HEK293 (cell line): ENCODE measurements at regions not wholly inside any gene's neighbourhood (a gene's known extent, or its start where the extent isn't known, plus 50 kb on each side); places are given as distances from the start of the nearest gene placed in this dataset.

Experiments
- CTCF ChIA-PET: fragments of 350-600 bp; formaldehyde crosslinking; extraction: SDS; loops from one replicate; lab custom pipeline; 2021; ENCODE audit warnings: antibody characterized with exemption; lab: Yijun Ruan, JAX
- POLR2A ChIA-PET: fragments of 300-600 bp; formaldehyde crosslinking; extraction: SDS; loops from one replicate; lab custom pipeline; 2020; ENCODE audit warnings: antibody characterized with exemption, inconsistent platforms; lab: Yijun Ruan, JAX
- H3K27ac ChIP-seq: fragments of 200-500 bp; sonication (Bioruptor generic); 2 replicates; pipeline ENCODE4 v1.5.1; 2014; ENCODE audit warnings: low read depth, low read length, control low read depth, inconsistent platforms; ENCODE audit errors: extremely low read depth
- H3K36me3 ChIP-seq, 2 experiments: fragments of 200-500 bp in 1 of 2; sonication (Bioruptor generic) in 1 of 2; 1 replicate in 1 of 2; 2 replicates in 1 of 2; pipeline ENCODE4 v1.5.1; 2014 to 2017; ENCODE audit warnings: inconsistent platforms in 2 of 2, low read length in 2 of 2; ENCODE audit not compliant: control insufficient read depth in 2 of 2, insufficient read depth in 1 of 2
- H3K4me1 ChIP-seq: fragments of 200-500 bp; sonication (Bioruptor generic); 2 replicates; pipeline ENCODE4 v1.5.1; 2014; ENCODE audit warnings: mild to moderate bottlenecking, low read length, inconsistent platforms; ENCODE audit not compliant: control insufficient read depth, insufficient read depth
- H3K4me3 ChIP-seq: 2 replicates; pipeline ENCODE4 v1.5.1; 2011; ENCODE audit warnings: low read depth, mild to moderate bottlenecking, control low read depth, low read length, moderate library complexity
- H3K9me3 ChIP-seq: fragments of 200-500 bp; sonication (Bioruptor generic); 2 replicates; pipeline ENCODE4 v1.5.1; 2014; ENCODE audit warnings: low read depth, low read length, inconsistent platforms; ENCODE audit not compliant: control insufficient read depth, insufficient read depth
- GLI4 ChIP-seq: fragments of 450-650 bp; formaldehyde crosslinking; IDR thresholded peaks from 2 replicates; pipeline ENCODE4 v1.5.1; 2016; ENCODE audit warnings: missing biosample characterization, missing genetic modification characterization
- GLIS2 ChIP-seq: fragments of 450-650 bp; formaldehyde crosslinking; IDR thresholded peaks from 2 replicates; pipeline ENCODE4 v1.5.1; 2016; ENCODE audit warnings: missing biosample characterization, missing genetic modification characterization
- HOXC10 ChIP-seq: sonication (generic); formaldehyde crosslinking; IDR thresholded peaks from 2 replicates; pipeline ENCODE4 v1.8.1; 2023; ENCODE audit warnings: mild to moderate bottlenecking, missing genetic modification reagents
- KLF16 ChIP-seq: fragments of 450-650 bp; formaldehyde crosslinking; IDR thresholded peaks from 2 replicates; pipeline ENCODE4 v1.5.1; 2017; ENCODE audit warnings: missing biosample characterization, missing genetic modification characterization
- YY1 ChIP-seq: fragments of 450-650 bp; formaldehyde crosslinking; IDR thresholded peaks from 2 replicates; pipeline ENCODE4 v1.5.1; 2018; ENCODE audit warnings: missing biosample characterization, missing genetic modification characterization
- ZBTB7A ChIP-seq: fragments of 450-650 bp; formaldehyde crosslinking; IDR thresholded peaks from 2 replicates; pipeline ENCODE4 v1.5.1; 2016; ENCODE audit warnings: low read depth, missing biosample characterization, missing genetic modification characterization
- ZNF114 ChIP-seq: fragments of 450-650 bp; formaldehyde crosslinking; IDR thresholded peaks from 2 replicates; pipeline ENCODE4 v1.5.0; 2017; ENCODE audit warnings: missing biosample characterization, missing genetic modification characterization
- ZNF138 ChIP-seq: fragments of 450-650 bp; formaldehyde crosslinking; IDR thresholded peaks from 2 replicates; pipeline ENCODE4 v1.5.1; 2016; ENCODE audit warnings: missing biosample characterization, missing genetic modification characterization, borderline replicate concordance
- ZNF157 ChIP-seq: fragments of 450-650 bp; formaldehyde crosslinking; IDR thresholded peaks from 2 replicates; pipeline ENCODE4 v1.5.1; 2016; ENCODE audit warnings: missing biosample characterization, missing genetic modification characterization
- ZNF214 ChIP-seq: fragments of 450-650 bp; formaldehyde crosslinking; IDR thresholded peaks from 2 replicates; pipeline ENCODE4 v1.5.1; 2017; ENCODE audit warnings: missing biosample characterization, mild to moderate bottlenecking, missing genetic modification characterization, borderline replicate concordance
- ZNF341 ChIP-seq: fragments of 450-650 bp; formaldehyde crosslinking; IDR thresholded peaks from 2 replicates; pipeline ENCODE4; 2016; ENCODE audit warnings: low read depth, missing biosample characterization, missing genetic modification characterization
- ZNF354C ChIP-seq: fragments of 450-650 bp; formaldehyde crosslinking; IDR thresholded peaks from 2 replicates; pipeline ENCODE4 v1.5.1; 2016; ENCODE audit warnings: missing biosample characterization, missing genetic modification characterization, low read depth, borderline replicate concordance
- ZNF510 ChIP-seq: fragments of 450-650 bp; formaldehyde crosslinking; IDR thresholded peaks from 2 replicates; pipeline ENCODE4 v1.5.1; 2018; ENCODE audit warnings: mild to moderate bottlenecking, missing genetic modification characterization, missing biosample characterization; ENCODE audit not compliant: insufficient replicate concordance
- ZNF544 ChIP-seq: fragments of 450-650 bp; formaldehyde crosslinking; IDR thresholded peaks from 2 replicates; pipeline ENCODE4 v1.5.0; 2017; ENCODE audit warnings: missing biosample characterization, missing genetic modification characterization
- ZNF558 ChIP-seq: fragments of 450-650 bp; formaldehyde crosslinking; IDR thresholded peaks from 2 replicates; pipeline ENCODE4 v1.5.1; 2016; ENCODE audit warnings: missing biosample characterization, missing genetic modification characterization
- ZNF76 ChIP-seq: fragments of 450-650 bp; formaldehyde crosslinking; IDR thresholded peaks from 2 replicates; pipeline ENCODE4; 2016; ENCODE audit warnings: low read depth, missing biosample characterization, missing genetic modification characterization, borderline replicate concordance
- ZNF785 ChIP-seq: fragments of 450-650 bp; formaldehyde crosslinking; IDR thresholded peaks from 2 replicates; pipeline ENCODE4 v1.5.1; 2016; ENCODE audit warnings: missing biosample characterization, missing genetic modification characterization
- ZXDB ChIP-seq: fragments of 450-650 bp; formaldehyde crosslinking; IDR thresholded peaks from 2 replicates; pipeline ENCODE4 v1.5.1; 2016; ENCODE audit warnings: missing biosample characterization, missing genetic modification characterization
- TF ChIP-seq, protein P1 (sequence below): fragments of 450-650 bp; formaldehyde crosslinking; IDR thresholded peaks from 2 replicates; pipeline ENCODE4 v1.5.1; 2016; ENCODE audit warnings: missing biosample characterization, missing genetic modification characterization
- TF ChIP-seq, protein P2 (sequence below): fragments of 450-650 bp; formaldehyde crosslinking; IDR thresholded peaks from 2 replicates; pipeline ENCODE4 v1.5.1; 2017; ENCODE audit warnings: missing biosample characterization, missing genetic modification characterization
- TF ChIP-seq, protein P3 (sequence below): fragments of 450-650 bp; formaldehyde crosslinking; IDR thresholded peaks from 2 replicates; pipeline ENCODE4 v1.5.1; 2017; ENCODE audit warnings: missing biosample characterization, mild to moderate bottlenecking, missing genetic modification characterization, moderate library complexity
- TF ChIP-seq, protein P4 (sequence below): fragments of 450-650 bp; formaldehyde crosslinking; IDR thresholded peaks from 2 replicates; pipeline ENCODE4 v1.5.1; 2016; ENCODE audit warnings: missing biosample characterization, missing genetic modification characterization
- TF ChIP-seq, protein P5 (sequence below): fragments of 450-650 bp; formaldehyde crosslinking; IDR thresholded peaks from 2 replicates; pipeline ENCODE4 v1.5.1; 2016; ENCODE audit warnings: missing biosample characterization, missing genetic modification characterization

DNA sequence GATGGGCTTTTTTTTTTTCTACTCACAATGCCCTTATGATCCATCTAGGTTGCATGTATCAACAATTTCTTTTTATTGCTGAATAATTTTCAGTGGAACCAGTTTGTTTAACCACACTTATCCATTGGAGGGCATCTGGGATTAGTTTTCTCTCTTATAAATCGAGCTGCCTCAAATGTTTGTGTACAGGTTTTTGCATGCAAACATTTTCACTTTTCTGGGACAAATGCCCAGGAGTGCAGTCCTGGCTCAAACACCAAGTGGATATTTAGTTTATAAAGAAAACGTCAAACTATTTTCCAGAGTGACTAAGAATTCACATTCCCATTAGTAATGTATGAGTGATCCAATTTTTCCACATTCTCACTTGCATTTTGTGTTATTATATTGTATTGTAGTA is 313.4 kb downstream of the CXCL12 start (continued):
- TF ChIP-seq, protein P1, sequence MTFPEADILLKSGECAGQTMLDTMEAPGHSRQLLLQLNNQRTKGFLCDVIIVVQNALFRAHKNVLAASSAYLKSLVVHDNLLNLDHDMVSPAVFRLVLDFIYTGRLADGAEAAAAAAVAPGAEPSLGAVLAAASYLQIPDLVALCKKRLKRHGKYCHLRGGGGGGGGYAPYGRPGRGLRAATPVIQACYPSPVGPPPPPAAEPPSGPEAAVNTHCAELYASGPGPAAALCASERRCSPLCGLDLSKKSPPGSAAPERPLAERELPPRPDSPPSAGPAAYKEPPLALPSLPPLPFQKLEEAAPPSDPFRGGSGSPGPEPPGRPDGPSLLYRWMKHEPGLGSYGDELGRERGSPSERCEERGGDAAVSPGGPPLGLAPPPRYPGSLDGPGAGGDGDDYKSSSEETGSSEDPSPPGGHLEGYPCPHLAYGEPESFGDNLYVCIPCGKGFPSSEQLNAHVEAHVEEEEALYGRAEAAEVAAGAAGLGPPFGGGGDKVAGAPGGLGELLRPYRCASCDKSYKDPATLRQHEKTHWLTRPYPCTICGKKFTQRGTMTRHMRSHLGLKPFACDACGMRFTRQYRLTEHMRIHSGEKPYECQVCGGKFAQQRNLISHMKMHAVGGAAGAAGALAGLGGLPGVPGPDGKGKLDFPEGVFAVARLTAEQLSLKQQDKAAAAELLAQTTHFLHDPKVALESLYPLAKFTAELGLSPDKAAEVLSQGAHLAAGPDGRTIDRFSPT (tag by site-specific recombination), result no peak
- no peak for TF ChIP-seq ZNF354C
- TF ChIP-seq ZNF341 (tag by site-specific recombination), result no peak
- no peak for TF ChIP-seq ZXDB (tag by site-specific recombination)
- no peak for TF ChIP-seq ZNF157 (tag by site-specific recombination)

DNA sequence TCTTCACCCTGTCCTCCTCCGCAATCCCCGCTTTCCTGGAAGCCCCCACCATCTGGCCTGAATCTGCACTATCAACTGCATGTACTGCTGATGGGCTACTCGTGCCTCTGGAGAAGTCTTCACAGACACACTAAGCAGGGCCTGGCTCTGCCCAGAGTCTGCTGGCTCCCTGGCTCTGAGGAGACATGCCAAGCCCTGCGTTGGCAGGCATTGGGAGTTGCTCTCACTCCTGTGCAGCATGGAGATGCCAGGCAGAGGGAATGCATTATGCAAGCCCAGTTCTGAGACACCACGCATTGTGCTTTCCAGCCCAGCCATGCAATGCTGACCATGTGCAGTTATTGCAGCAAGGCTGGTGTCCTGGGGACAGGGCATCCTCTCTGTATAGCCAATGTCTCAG is 314.6 kb downstream of the CXCL12 start:
- no peak for TF ChIP-seq ZNF558 (tag by site-specific recombination)
- TF ChIP-seq, protein P2, sequence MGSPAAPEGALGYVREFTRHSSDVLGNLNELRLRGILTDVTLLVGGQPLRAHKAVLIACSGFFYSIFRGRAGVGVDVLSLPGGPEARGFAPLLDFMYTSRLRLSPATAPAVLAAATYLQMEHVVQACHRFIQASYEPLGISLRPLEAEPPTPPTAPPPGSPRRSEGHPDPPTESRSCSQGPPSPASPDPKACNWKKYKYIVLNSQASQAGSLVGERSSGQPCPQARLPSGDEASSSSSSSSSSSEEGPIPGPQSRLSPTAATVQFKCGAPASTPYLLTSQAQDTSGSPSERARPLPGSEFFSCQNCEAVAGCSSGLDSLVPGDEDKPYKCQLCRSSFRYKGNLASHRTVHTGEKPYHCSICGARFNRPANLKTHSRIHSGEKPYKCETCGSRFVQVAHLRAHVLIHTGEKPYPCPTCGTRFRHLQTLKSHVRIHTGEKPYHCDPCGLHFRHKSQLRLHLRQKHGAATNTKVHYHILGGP (tag by site-specific recombination), result no peak
- TF ChIP-seq ZNF214 (tag by site-specific recombination), result no peak
- TF ChIP-seq, protein P3, sequence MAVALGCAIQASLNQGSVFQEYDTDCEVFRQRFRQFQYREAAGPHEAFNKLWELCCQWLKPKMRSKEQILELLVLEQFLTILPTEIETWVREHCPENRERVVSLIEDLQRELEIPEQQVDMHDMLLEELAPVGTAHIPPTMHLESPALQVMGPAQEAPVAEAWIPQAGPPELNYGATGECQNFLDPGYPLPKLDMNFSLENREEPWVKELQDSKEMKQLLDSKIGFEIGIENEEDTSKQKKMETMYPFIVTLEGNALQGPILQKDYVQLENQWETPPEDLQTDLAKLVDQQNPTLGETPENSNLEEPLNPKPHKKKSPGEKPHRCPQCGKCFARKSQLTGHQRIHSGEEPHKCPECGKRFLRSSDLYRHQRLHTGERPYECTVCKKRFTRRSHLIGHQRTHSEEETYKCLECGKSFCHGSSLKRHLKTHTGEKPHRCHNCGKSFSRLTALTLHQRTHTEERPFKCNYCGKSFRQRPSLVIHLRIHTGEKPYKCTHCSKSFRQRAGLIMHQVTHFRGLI, result no peak
- TF ChIP-seq KLF16 (tag by site-specific recombination), result no peak
- no peak for TF ChIP-seq GLIS2 (tag by site-specific recombination)
- TF ChIP-seq ZNF138 (tag by site-specific recombination), result no peak
- no peak for TF ChIP-seq ZNF76 (tag by site-specific recombination)
- no peak for TF ChIP-seq ZNF510 (tag by site-specific recombination)
- TF ChIP-seq, protein P4, sequence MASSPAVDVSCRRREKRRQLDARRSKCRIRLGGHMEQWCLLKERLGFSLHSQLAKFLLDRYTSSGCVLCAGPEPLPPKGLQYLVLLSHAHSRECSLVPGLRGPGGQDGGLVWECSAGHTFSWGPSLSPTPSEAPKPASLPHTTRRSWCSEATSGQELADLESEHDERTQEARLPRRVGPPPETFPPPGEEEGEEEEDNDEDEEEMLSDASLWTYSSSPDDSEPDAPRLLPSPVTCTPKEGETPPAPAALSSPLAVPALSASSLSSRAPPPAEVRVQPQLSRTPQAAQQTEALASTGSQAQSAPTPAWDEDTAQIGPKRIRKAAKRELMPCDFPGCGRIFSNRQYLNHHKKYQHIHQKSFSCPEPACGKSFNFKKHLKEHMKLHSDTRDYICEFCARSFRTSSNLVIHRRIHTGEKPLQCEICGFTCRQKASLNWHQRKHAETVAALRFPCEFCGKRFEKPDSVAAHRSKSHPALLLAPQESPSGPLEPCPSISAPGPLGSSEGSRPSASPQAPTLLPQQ (tag by site-specific recombination), result no peak
- TF ChIP-seq, protein P5, sequence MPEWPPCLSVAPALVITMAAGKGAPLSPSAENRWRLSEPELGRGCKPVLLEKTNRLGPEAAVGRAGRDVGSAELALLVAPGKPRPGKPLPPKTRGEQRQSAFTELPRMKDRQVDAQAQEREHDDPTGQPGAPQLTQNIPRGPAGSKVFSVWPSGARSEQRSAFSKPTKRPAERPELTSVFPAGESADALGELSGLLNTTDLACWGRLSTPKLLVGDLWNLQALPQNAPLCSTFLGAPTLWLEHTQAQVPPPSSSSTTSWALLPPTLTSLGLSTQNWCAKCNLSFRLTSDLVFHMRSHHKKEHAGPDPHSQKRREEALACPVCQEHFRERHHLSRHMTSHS (tag by site-specific recombination), result no peak
- TF ChIP-seq HOXC10, result no peak
- TF ChIP-seq GLI4 (tag by site-specific recombination), result no peak
- no peak for TF ChIP-seq ZNF544 (tag by site-specific recombination)
- no peak for TF ChIP-seq ZNF114 (tag by site-specific recombination)
- no peak for TF ChIP-seq ZNF785
- TF ChIP-seq YY1 (tag by site-specific recombination), result no peak
- no peak for TF ChIP-seq ZBTB7A
- no peaks in the 10 kb centered on the region for H3K4me1 ChIP-seq
- CTCF ChIA-PET, result interaction anchor here (0.6 to 0.7 kb wide), 2 partner anchors 19 to 330 kb away, joined by 3 read pairs; no protein-coding TSS in a partner anchor
- H3K4me3 ChIP-seq, result no peak overlapping the region
- H3K36me3 ChIP-seq, result no peaks in the 10 kb centered on the region
- no peaks in the 10 kb centered on the region for H3K9me3 ChIP-seq
- H3K27ac ChIP-seq, result no peak overlapping the region
- POLR2A ChIA-PET, result no interaction called here
